ENCODE measurements at regions not wholly inside any gene's neighbourhood (a gene's known extent, or its start where the extent isn't known, plus 50 kb on each side); places are given as distances from the start of the nearest gene placed in this dataset.
"Not testable (repeated sequence)": the region's sequence is repeated elsewhere in the genome, so short reads cannot be mapped to it uniquely, and the experiment has no call there.

DNA sequence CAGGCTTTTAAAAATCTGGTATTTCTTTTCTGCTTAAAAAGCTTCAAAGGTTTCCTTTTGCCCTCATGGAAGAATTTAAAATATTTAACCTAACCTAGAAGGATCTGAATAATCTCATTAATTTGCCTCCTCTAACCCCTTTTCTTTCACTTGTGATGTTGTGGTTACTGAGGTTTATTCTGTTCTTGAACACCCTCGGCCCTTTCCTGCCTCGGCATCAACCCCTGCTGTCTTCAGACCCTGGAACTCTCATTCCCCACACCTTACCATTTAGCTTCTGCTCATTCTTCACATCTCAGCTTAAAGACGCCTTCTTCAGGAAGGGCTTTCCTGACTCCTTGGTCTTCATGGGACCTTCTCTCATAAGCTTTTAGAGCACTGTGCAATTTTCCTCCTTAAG, 131.4 kb upstream of the MAN2A1 start:
- H3K79me1 ChIP-seq (ENCODE audit: low read length): no peaks in the 10 kb centered on the region
- H3K79me2 ChIP-seq (ENCODE audit: control insufficient read depth, insufficient read depth, low read length, poor library complexity): no peaks in the 10 kb centered on the region
- H3K4me2 ChIP-seq (ENCODE audit: low read length): no peak overlapping the region
- no peak overlapping the region for H2AK5ac ChIP-seq (ENCODE audit: low read length)
- H3K18ac ChIP-seq (ENCODE audit: low read length): no peak overlapping the region
- H2BK12ac ChIP-seq (ENCODE audit: low read length): no peak overlapping the region
- no peak overlapping the region for H4K12ac ChIP-seq (ENCODE audit: low read depth, low read length)
- no peak for DNase-seq
- no peaks in the 10 kb centered on the region for H3K4me1 ChIP-seq (ENCODE audit: control insufficient read depth in 1 of 2, insufficient read depth in 2 of 2, low read length in 2 of 2)
- no peak overlapping the region for H4K8ac ChIP-seq (ENCODE audit: low read depth, low read length)
- H3K27ac ChIP-seq (ENCODE audit: low read depth, low read length): no peak overlapping the region
- H3K14ac ChIP-seq (ENCODE audit: low read length): no peak overlapping the region
- H4K91ac ChIP-seq (ENCODE audit: low read depth, low read length): no peak overlapping the region
- H3K36me3 ChIP-seq (ENCODE audit: control insufficient read depth in 1 of 2, insufficient read depth in 2 of 2, low read length in 2 of 2): no peaks in the 10 kb centered on the region
- no CpG with 5 or more reads among the region's 3 CpGs for WGBS (ENCODE audit: extremely low coverage, insufficient coverage, insufficient read length)
- no peaks in the 10 kb centered on the region for H3K9me3 ChIP-seq (ENCODE audit: insufficient read depth, low read depth, low read length)
- H3K4ac ChIP-seq (ENCODE audit: low read depth, low read length): no peak overlapping the region
- H2BK120ac ChIP-seq (ENCODE audit: insufficient read depth, low read length, poor library complexity): no peak overlapping the region
- no peak overlapping the region for H3K9ac ChIP-seq (ENCODE audit: low read length)
- H3K4me3 ChIP-seq (ENCODE audit: low read depth, low read length): no peak overlapping the region
- H3K23ac ChIP-seq (ENCODE audit: low read length): no peak overlapping the region
- H2BK5ac ChIP-seq (ENCODE audit: low read depth, low read length, poor library complexity): no peak overlapping the region
- no peaks in the 10 kb centered on the region for H3K27me3 ChIP-seq (ENCODE audit: insufficient read depth, low read length)
- H2AFZ ChIP-seq (ENCODE audit: insufficient read depth, low read length, poor library complexity): no peak overlapping the region

DNA sequence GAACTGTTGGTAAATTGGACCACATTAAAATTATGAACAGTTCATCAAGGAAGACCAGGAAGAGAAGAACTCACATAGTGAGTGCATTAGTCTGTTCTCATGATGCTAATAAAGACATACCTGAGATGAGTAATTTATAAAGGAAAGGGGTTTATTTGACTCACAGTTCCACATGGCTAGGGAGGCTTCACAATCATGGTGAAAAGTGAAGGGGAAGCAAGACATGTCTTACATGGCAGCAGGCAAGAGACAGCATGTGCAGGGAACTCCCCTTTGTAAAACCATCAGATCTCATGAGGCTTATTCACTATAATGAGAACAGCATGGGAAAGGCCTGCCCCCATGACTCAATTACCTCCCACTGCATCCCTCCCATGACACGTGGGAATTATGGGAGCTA, 135.9 kb upstream of the MAN2A1 start:
- Histone ChIP-seq H2BK5ac (ENCODE audit: low read depth, low read length, poor library complexity) (no peak overlapping the region), H4K91ac (ENCODE audit: low read depth, low read length) (no peak overlapping the region), H3K79me2 (ENCODE audit: control insufficient read depth, insufficient read depth, low read length, poor library complexity) (no peaks in the 10 kb centered on the region), H3K9me3 (ENCODE audit: insufficient read depth, low read depth, low read length) (peaks cover 7% of the 10 kb centered on the region), H3K4me2 (ENCODE audit: low read length) (no peak overlapping the region), H4K8ac (ENCODE audit: low read depth, low read length) (no peak overlapping the region), H3K36me3 (ENCODE audit: control insufficient read depth in 1 of 2, insufficient read depth in 2 of 2, low read length in 2 of 2) (no peaks in the 10 kb centered on the region), H3K4me3 (ENCODE audit: low read depth, low read length) (no peak overlapping the region), H3K79me1 (ENCODE audit: low read length) (no peaks in the 10 kb centered on the region), H2BK120ac (ENCODE audit: insufficient read depth, low read length, poor library complexity) (no peak overlapping the region), H3K27ac (ENCODE audit: low read depth, low read length) (no peak overlapping the region), H2AK5ac (ENCODE audit: low read length) (no peak overlapping the region), H3K14ac (ENCODE audit: low read length) (no peak overlapping the region), H3K4me1 (ENCODE audit: control insufficient read depth in 1 of 2, insufficient read depth in 2 of 2, low read length in 2 of 2) (no peaks in the 10 kb centered on the region), H2AFZ (ENCODE audit: insufficient read depth, low read length, poor library complexity) (no peak overlapping the region), H2BK12ac (ENCODE audit: low read length) (no peak overlapping the region), H3K27me3 (ENCODE audit: insufficient read depth, low read length) (no peaks in the 10 kb centered on the region), H3K4ac (ENCODE audit: low read depth, low read length) (no peak overlapping the region), H4K12ac (ENCODE audit: low read depth, low read length) (no peak overlapping the region), H3K9ac (ENCODE audit: low read length) (no peak overlapping the region), H3K23ac (ENCODE audit: low read length) (no peak overlapping the region), H3K18ac (ENCODE audit: low read length) (no peak overlapping the region)
- no CpG with 5 or more reads among the region's 1 CpG for WGBS (ENCODE audit: extremely low coverage, insufficient coverage, insufficient read length)
- no peak for DNase-seq

DNA sequence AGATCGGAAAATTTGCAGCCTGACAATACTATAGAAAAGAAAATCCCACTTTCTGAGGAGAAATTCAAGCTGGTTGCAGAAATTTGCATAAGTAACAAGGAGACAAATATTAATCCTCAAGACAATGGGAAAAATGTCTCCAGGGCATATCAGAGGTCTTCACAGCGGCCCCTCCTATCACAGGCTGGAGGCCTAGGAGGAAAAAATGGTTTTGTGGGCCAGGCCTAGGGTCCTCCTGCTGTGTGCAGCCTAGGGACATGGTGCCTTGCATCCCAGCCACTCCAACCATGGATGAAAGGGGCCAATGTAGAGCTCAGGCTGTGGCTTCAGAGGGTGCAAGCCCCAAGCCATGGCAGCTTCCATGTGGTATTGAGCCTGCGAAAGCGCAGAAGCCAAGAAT, 138.5 kb upstream of the MAN2A1 start:
- H2AFZ ChIP-seq (ENCODE audit: insufficient read depth, low read length, poor library complexity); H3K9ac ChIP-seq (ENCODE audit: low read length); H3K14ac ChIP-seq (ENCODE audit: low read length); H2BK12ac ChIP-seq (ENCODE audit: low read length); H3K27ac ChIP-seq (ENCODE audit: low read depth, low read length); H4K8ac ChIP-seq (ENCODE audit: low read depth, low read length); H3K4me2 ChIP-seq (ENCODE audit: low read length); H3K23ac ChIP-seq (ENCODE audit: low read length); H3K4me1 ChIP-seq (ENCODE audit: control insufficient read depth in 1 of 2, insufficient read depth in 2 of 2, low read length in 2 of 2); H3K4ac ChIP-seq (ENCODE audit: low read depth, low read length); H4K12ac ChIP-seq (ENCODE audit: low read depth, low read length); H3K79me1 ChIP-seq (ENCODE audit: low read length); H3K36me3 ChIP-seq (ENCODE audit: control insufficient read depth in 1 of 2, insufficient read depth in 2 of 2, low read length in 2 of 2); H2BK120ac ChIP-seq (ENCODE audit: insufficient read depth, low read length, poor library complexity); H3K18ac ChIP-seq (ENCODE audit: low read length); H2AK5ac ChIP-seq (ENCODE audit: low read length); H3K9me3 ChIP-seq (ENCODE audit: insufficient read depth, low read depth, low read length); H2BK5ac ChIP-seq (ENCODE audit: low read depth, low read length, poor library complexity); H3K79me2 ChIP-seq (ENCODE audit: control insufficient read depth, insufficient read depth, low read length, poor library complexity); H3K27me3 ChIP-seq (ENCODE audit: insufficient read depth, low read length); DNase-seq; H3K4me3 ChIP-seq (ENCODE audit: low read depth, low read length); H4K91ac ChIP-seq (ENCODE audit: low read depth, low read length): not testable (repeated sequence)
- no CpG with 5 or more reads among the region's 4 CpGs for whole genome bisulfite sequencing (ENCODE audit: extremely low coverage, insufficient coverage, insufficient read length)

DNA sequence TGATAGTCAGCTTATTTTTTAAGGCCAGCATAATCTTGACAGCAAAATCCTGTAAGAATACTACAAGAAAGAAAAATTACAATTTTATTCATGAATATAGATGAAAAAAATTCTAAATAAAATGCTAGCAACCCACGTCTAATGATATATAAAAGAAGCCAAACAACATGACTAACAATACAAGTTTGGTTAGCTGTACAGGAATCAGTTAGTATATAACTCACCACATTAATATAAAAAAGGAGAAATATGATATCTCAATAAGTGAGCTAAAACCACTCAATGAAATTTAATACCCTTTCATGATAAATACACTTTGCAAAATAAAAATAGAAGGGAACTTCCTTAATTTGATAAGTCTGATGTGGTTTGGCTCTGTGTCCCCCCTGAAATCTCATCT, 139.7 kb upstream of the MAN2A1 start:
- Histone ChIP-seq H3K4ac (ENCODE audit: low read depth, low read length) (no peak overlapping the region), H4K12ac (ENCODE audit: low read depth, low read length) (no peak overlapping the region), H3K79me2 (ENCODE audit: control insufficient read depth, insufficient read depth, low read length, poor library complexity) (no peaks in the 10 kb centered on the region), H3K36me3 (ENCODE audit: control insufficient read depth in 1 of 2, insufficient read depth in 2 of 2, low read length in 2 of 2) (no peaks in the 10 kb centered on the region), H3K4me3 (ENCODE audit: low read depth, low read length) (no peak overlapping the region), H3K23ac (ENCODE audit: low read length) (no peak overlapping the region), H3K79me1 (ENCODE audit: low read length) (no peaks in the 10 kb centered on the region), H4K91ac (ENCODE audit: low read depth, low read length) (no peak overlapping the region), H2AFZ (ENCODE audit: insufficient read depth, low read length, poor library complexity) (no peak overlapping the region), H2BK12ac (ENCODE audit: low read length) (no peak overlapping the region), H3K9ac (ENCODE audit: low read length) (no peak overlapping the region), H3K9me3 (ENCODE audit: insufficient read depth, low read depth, low read length) (peaks cover 7% of the 10 kb centered on the region), H3K27ac (ENCODE audit: low read depth, low read length) (no peak overlapping the region), H3K27me3 (ENCODE audit: insufficient read depth, low read length) (no peaks in the 10 kb centered on the region), H3K4me2 (ENCODE audit: low read length) (no peak overlapping the region), H4K8ac (ENCODE audit: low read depth, low read length) (no peak overlapping the region), H3K18ac (ENCODE audit: low read length) (no peak overlapping the region), H2BK120ac (ENCODE audit: insufficient read depth, low read length, poor library complexity) (no peak overlapping the region), H2BK5ac (ENCODE audit: low read depth, low read length, poor library complexity) (no peak overlapping the region), H2AK5ac (ENCODE audit: low read length) (no peak overlapping the region), H3K4me1 (ENCODE audit: control insufficient read depth in 1 of 2, insufficient read depth in 2 of 2, low read length in 2 of 2) (no peaks in the 10 kb centered on the region), H3K14ac (ENCODE audit: low read length) (no peak overlapping the region)
- DNase-seq: no peak
- no CpG with 5 or more reads among the region's 1 CpG for WGBS (ENCODE audit: extremely low coverage, insufficient coverage, insufficient read length)

DNA sequence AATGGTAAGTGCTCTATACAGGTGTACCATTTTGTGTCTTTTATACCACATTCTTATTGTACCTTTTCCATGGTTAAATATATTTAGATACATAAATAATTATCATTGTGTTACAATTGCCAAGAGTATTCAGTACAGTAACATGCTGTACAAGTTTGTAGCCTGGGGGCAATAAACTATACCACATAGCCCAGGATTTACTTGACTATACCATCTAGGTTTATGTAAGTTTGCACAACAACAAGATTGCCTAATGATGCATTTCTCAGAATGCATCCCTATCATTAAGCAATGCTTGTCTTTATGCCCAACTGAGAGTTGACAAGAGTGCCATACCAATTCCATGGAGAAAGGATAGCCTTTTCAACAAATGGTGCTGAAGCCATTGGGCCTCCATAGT, 136.7 kb upstream of the PJA2 start:
- no peak overlapping the region for H2AFZ ChIP-seq (ENCODE audit: insufficient read depth, low read length, poor library complexity)
- peak in 1 of 2 donors; percentile 31 for DNase-seq
- no peak overlapping the region for H2BK5ac ChIP-seq (ENCODE audit: low read depth, low read length, poor library complexity)
- H3K9me3 ChIP-seq (ENCODE audit: insufficient read depth, low read depth, low read length): peaks cover 3% of the 10 kb centered on the region
- no peak overlapping the region for H4K8ac ChIP-seq (ENCODE audit: low read depth, low read length)
- H3K9ac ChIP-seq (ENCODE audit: low read length): no peak overlapping the region
- no peak overlapping the region for H4K12ac ChIP-seq (ENCODE audit: low read depth, low read length)
- H3K79me1 ChIP-seq (ENCODE audit: low read length): no peaks in the 10 kb centered on the region
- no peak overlapping the region for H3K18ac ChIP-seq (ENCODE audit: low read length)
- no peaks in the 10 kb centered on the region for H3K36me3 ChIP-seq (ENCODE audit: control insufficient read depth in 1 of 2, insufficient read depth in 2 of 2, low read length in 2 of 2)
- no peak overlapping the region for H2AK5ac ChIP-seq (ENCODE audit: low read length)
- no peaks in the 10 kb centered on the region for H3K4me1 ChIP-seq (ENCODE audit: control insufficient read depth in 1 of 2, insufficient read depth in 2 of 2, low read length in 2 of 2)
- no peaks in the 10 kb centered on the region for H3K79me2 ChIP-seq (ENCODE audit: control insufficient read depth, insufficient read depth, low read length, poor library complexity)
- no peak overlapping the region for H3K4me2 ChIP-seq (ENCODE audit: low read length)
- no peak overlapping the region for H3K23ac ChIP-seq (ENCODE audit: low read length)
- H3K14ac ChIP-seq (ENCODE audit: low read length): no peak overlapping the region
- H2BK12ac ChIP-seq (ENCODE audit: low read length): no peak overlapping the region
- no peak overlapping the region for H3K4ac ChIP-seq (ENCODE audit: low read depth, low read length)
- H3K27me3 ChIP-seq (ENCODE audit: insufficient read depth, low read length): no peaks in the 10 kb centered on the region
- no peak overlapping the region for H3K27ac ChIP-seq (ENCODE audit: low read depth, low read length)
- no peak overlapping the region for H3K4me3 ChIP-seq (ENCODE audit: low read depth, low read length)
- H4K91ac ChIP-seq (ENCODE audit: low read depth, low read length): no peak overlapping the region
- H2BK120ac ChIP-seq (ENCODE audit: insufficient read depth, low read length, poor library complexity): no peak overlapping the region
